IPS-18a (cell line): ENCODE measurements at regions not wholly inside any gene's neighbourhood (a gene's known extent, or its start where the extent isn't known, plus 50 kb on each side); places are given as distances from the start of the nearest gene placed in this dataset.

Experiments
- H3K27ac ChIP-seq: one replicate; pipeline ENCODE4 v1.5.1; 2013; ENCODE audit warnings: low read length
- H3K27me3 ChIP-seq: one replicate; pipeline ENCODE4 v1.6.1; 2013; ENCODE audit warnings: mild to moderate bottlenecking, low read length; ENCODE audit not compliant: control insufficient read depth, insufficient read depth
- H3K36me3 ChIP-seq: one replicate; pipeline ENCODE4 v1.6.1; 2013; ENCODE audit warnings: low read depth, low read length; ENCODE audit not compliant: control insufficient read depth
- H3K4me1 ChIP-seq: one replicate; pipeline ENCODE4 v1.6.1; 2013; ENCODE audit warnings: low read depth, low read length; ENCODE audit not compliant: control insufficient read depth
- H3K4me3 ChIP-seq: one replicate; pipeline ENCODE4 v1.5.1; 2013; ENCODE audit warnings: low read length
- H3K9ac ChIP-seq: one replicate; pipeline ENCODE4 v1.6.1; 2013; ENCODE audit warnings: mild to moderate bottlenecking, low read length, moderate library complexity
- H3K9me3 ChIP-seq: one replicate; pipeline ENCODE4 v1.6.1; 2013; ENCODE audit warnings: low read depth, low read length; ENCODE audit not compliant: control insufficient read depth

DNA sequence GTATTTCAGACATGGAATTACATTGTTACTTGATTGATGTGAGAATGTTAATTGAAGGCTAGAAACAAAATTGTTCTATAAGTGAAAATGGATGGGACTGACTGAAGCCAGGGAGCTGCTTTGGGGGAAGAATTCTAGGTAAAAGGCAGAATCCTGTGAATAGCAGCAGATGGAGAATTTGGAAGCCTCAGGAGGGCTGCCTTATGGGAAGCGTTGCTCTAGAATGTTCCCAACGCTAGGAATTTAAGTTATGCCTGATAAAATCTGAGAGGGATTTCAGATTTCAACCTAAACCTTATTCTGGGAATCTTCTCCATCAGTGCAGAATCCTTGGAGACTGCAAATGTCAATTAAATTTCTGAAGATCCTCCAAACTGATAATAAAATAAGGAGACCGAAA, 858.2 kb upstream of the FLRT2 start:
- H3K4me3 ChIP-seq = no peak overlapping the region
- no peaks in the 10 kb centered on the region for H3K9me3 ChIP-seq
- no peaks in the 10 kb centered on the region for H3K36me3 ChIP-seq
- no peaks in the 10 kb centered on the region for H3K27me3 ChIP-seq
- no peak overlapping the region for H3K9ac ChIP-seq
- no peaks in the 10 kb centered on the region for H3K4me1 ChIP-seq
- H3K27ac ChIP-seq = no peak overlapping the region

DNA sequence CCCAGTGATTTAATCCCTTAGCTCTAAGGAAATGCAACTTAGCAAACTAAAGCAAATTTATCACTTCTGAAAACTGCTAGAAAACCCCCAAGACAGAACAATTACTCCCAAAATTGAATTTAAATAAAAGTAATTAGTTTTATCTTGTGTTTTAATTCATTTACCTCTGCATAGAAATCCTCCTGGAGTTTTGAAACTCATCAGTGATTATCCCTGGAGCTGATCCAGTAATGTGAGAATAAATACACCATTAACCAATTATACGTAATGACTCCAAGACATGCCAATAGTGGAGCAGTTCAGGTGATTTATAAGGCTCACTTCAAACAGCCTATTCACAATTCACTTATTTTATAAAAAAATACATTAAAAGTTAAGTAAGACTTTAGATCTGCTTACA, 855.3 kb upstream of the FLRT2 start:
- no peaks in the 10 kb centered on the region for H3K36me3 ChIP-seq
- peaks cover 10% of the 10 kb centered on the region for H3K4me1 ChIP-seq
- H3K9ac ChIP-seq = no peak overlapping the region
- no peak overlapping the region for H3K4me3 ChIP-seq
- H3K9me3 ChIP-seq = no peaks in the 10 kb centered on the region
- H3K27me3 ChIP-seq = no peaks in the 10 kb centered on the region
- no peak overlapping the region for H3K27ac ChIP-seq

DNA sequence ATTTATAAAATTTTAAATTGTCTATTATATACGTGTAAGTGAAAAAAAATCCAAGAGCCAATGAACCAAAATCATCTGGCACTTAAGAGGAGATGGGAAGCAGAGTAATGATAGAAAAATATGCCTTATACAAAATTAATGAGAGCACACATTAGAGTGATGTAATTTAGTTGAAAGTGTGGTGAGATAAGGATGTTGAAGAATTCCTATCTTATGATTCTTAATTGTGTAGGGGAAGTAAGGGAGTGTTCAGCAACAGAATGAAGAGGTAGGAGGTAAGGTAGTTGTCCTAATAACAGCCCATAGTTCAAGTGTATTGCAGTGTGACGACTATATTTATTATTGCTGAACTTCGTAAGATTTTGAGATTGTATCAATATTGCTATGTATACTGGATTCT, 843.4 kb upstream of the FLRT2 start:
- H3K4me1 ChIP-seq = no peaks in the 10 kb centered on the region
- H3K9me3 ChIP-seq = no peaks in the 10 kb centered on the region
- no peak overlapping the region for H3K4me3 ChIP-seq
- no peak overlapping the region for H3K9ac ChIP-seq
- H3K27ac ChIP-seq = no peak overlapping the region
- H3K27me3 ChIP-seq = no peaks in the 10 kb centered on the region
- no peaks in the 10 kb centered on the region for H3K36me3 ChIP-seq

DNA sequence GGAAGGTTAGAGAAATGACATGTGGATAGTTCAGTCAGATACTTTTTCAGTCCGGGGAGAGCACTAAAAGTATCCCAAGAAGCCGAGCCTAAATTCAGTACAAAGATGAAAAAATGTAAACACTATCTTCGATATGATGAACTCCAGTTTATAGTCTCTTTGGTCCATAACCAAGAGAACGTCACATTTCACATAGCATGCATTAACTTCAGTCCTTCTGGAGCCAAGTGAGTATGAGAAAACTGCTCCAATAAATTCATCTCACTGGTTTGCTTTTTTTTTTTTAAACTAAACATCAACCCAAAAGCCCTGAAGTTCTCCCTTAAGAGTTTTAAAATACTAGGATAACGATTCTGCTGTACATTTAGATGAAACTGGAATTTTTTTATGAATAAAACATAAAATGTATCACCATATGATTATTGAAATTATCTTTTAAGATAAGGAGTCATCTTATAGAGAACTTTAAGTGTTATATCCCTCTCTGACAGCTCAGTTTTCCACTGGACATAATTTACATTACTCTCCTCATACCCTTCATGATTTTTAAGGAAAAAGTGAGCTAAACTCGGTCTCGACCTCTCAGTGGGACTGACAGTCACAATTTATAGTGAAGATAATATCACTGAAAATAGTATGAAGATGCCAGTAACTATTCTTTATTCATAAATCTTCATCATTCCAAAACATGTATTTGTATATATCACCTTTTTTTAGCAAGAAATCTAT, 841.5 kb upstream of the FLRT2 start:
- H3K4me1 ChIP-seq = no peaks in the 10 kb centered on the region
- H3K9ac ChIP-seq = no peak overlapping the region
- no peaks in the 10 kb centered on the region for H3K27me3 ChIP-seq
- H3K4me3 ChIP-seq = no peak overlapping the region
- H3K27ac ChIP-seq = no peak overlapping the region
- H3K36me3 ChIP-seq = no peaks in the 10 kb centered on the region
- H3K9me3 ChIP-seq = no peaks in the 10 kb centered on the region

DNA sequence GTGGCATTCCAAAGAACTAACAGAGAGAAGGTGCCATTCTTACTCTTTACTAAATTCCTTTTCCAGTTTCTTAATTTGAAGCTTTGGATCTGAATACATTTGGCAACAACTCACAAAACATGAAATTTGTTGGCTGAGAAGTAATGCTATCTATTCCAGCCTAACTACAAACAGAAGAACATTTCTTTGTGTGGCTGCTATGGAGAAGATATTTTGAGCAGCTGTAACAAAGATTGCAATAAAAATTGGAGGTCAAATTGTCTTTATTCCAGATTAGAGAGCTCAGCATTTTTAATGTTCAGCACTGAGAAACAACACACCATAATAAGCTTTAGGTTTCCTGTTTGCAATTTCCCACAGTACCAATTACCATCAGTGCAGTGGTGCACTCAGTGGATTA, 835.8 kb upstream of the FLRT2 start:
- no peaks in the 10 kb centered on the region for H3K4me1 ChIP-seq
- H3K27me3 ChIP-seq = no peaks in the 10 kb centered on the region
- H3K36me3 ChIP-seq = no peaks in the 10 kb centered on the region
- no peak overlapping the region for H3K27ac ChIP-seq
- no peak overlapping the region for H3K9ac ChIP-seq
- H3K9me3 ChIP-seq = no peaks in the 10 kb centered on the region
- H3K4me3 ChIP-seq = no peak overlapping the region

DNA sequence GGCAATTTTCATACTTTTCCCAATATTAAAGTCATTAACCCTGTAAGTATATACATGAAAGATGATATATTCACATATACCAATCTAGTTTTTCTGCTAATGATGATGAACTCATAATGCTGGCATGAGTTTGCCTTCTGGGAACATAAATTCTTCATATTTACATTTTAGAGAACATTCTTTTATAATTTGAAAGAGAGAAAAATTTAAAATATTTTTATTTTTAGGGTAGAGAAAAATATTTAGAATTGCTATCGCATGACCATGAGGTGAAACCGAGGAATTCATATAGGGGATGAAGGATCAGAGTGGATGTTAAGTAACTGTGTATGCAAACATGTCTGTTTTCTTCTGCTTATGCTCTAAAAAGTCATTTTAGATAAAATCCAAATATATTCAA, 825.3 kb upstream of the FLRT2 start:
- Histone ChIP-seq H3K27me3 (no peaks in the 10 kb centered on the region), H3K36me3 (no peaks in the 10 kb centered on the region), H3K4me1 (peaks cover 19% of the 10 kb centered on the region), H3K9me3 (no peaks in the 10 kb centered on the region), H3K27ac (no peak overlapping the region), H3K9ac (no peak overlapping the region), H3K4me3 (no peak overlapping the region)

DNA sequence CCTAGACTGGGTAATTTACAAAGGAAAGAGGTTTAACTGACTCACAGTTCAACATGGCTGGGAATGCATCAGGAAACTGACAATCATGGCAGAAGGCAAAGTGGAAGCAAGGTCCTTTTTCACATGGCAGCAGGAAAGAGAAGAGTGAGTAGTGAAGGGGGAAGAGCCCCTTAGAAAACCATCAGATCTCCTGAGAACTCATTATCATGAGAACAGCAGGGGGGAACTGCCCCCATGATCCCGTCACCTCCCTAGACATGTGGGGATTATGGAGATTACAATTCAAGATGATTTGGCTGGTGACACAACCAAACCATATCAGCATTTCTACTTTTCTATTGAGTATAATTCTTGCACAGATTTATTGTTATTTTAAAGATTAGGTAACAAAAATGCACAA, 822.1 kb upstream of the FLRT2 start:
- no peak overlapping the region for H3K27ac ChIP-seq
- H3K4me1 ChIP-seq = peaks cover 19% of the 10 kb centered on the region
- no peaks in the 10 kb centered on the region for H3K27me3 ChIP-seq
- H3K4me3 ChIP-seq = no peak overlapping the region
- H3K9me3 ChIP-seq = no peaks in the 10 kb centered on the region
- no peaks in the 10 kb centered on the region for H3K36me3 ChIP-seq
- no peak overlapping the region for H3K9ac ChIP-seq

DNA sequence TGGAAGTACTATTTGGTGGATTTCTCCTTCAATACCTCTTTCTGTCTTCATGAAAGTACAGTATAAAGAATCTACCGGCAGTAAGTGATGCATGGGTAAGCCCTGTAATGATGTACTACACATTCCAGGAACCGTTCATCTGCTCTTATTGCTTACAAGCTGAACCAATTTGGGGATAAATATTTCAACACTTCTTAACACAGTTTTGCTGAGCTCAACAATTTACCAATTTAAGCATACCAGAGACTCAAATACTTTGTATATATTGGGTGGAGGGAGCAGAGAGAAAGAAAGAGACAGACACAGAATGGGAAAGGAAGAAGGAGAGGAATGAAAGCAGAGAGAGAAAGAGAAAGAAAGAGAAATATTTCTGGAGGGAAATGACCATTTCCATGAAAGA, 821.1 kb upstream of the FLRT2 start:
- no peak overlapping the region for H3K4me3 ChIP-seq
- H3K27me3 ChIP-seq = no peaks in the 10 kb centered on the region
- no peaks in the 10 kb centered on the region for H3K36me3 ChIP-seq
- no peak overlapping the region for H3K27ac ChIP-seq
- H3K4me1 ChIP-seq = peaks cover 19% of the 10 kb centered on the region
- no peak overlapping the region for H3K9ac ChIP-seq
- H3K9me3 ChIP-seq = no peaks in the 10 kb centered on the region

DNA sequence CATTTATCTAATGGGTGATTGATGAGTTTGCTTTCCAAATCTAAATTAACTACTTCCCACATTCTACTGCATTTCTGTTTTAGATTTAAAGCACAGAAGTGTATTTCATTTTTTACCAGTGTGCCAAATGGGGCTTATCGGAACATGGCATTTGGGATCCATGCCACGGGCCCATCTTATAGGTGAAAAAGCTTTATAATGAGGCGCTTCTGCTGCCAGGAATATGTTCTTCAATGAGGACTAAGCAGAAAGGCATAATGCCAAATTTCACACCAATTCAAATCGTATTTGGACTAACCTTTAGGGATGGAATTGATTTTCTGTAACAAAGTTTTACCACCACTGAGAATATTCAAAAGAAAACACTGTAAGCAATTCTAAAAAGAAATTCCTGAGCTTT, 803.5 kb upstream of the FLRT2 start:
- Histone ChIP-seq H3K9me3 (no peaks in the 10 kb centered on the region), H3K4me3 (no peak overlapping the region), H3K36me3 (no peaks in the 10 kb centered on the region), H3K27ac (no peak overlapping the region), H3K27me3 (no peaks in the 10 kb centered on the region), H3K9ac (no peak overlapping the region), H3K4me1 (no peaks in the 10 kb centered on the region)

DNA sequence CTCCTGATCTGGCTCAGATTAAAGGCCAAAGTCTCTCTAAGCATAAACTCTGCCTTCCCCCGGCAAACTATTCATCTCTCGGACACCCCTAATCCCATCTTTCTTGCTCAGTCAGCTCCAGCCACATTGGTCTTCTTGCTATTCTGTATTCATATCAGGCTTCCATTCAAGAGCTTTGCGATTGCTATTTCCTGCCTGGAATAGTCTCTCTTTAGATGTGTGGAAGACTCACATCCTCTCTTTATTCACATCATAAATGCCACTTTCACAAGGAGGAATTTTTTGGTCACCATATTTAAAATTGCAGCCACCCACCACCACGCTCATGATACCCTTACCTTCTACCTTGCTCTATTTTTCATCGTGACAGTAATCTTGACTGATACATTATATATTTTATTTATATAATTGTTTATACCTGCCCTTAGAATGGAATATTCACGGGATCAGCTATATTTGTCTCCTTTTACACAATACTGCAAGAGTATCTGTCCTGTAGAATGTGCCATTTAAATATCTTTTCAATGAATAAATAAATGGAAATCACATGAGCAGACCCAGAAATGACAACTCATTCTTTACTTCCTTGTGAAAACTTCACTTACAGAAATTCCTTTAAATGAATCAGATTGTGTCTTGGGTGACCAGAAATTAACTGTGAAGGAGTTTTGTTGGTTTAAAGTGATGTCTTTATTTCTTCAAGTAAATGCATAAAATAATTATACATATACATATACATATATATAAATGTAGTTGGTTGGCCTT, 780.6 kb upstream of the FLRT2 start:
- H3K9me3 ChIP-seq = no peaks in the 10 kb centered on the region
- no peak overlapping the region for H3K27ac ChIP-seq
- H3K4me1 ChIP-seq = peaks cover 20% of the 10 kb centered on the region
- H3K27me3 ChIP-seq = no peaks in the 10 kb centered on the region
- no peak overlapping the region for H3K9ac ChIP-seq
- H3K4me3 ChIP-seq = no peak overlapping the region
- no peaks in the 10 kb centered on the region for H3K36me3 ChIP-seq

DNA sequence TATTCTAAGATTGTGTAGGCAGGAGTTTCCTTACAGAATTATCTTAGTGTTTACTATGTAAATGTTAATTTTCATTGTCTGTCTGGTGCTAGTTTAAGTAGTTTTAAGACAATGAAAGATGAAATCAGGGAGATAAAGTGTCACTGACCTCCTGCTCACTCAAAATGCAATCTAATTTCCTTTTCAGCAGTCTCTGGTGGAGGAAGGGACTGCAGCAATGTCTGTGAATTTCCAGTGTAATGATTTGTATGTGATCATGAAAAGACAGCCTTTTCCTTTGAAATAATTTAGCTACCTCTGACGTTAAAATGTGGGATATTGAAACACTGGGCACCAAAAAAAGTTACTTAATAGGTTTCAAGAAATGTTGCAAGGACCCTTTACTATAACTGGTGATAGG, 779.7 kb upstream of the FLRT2 start:
- H3K27ac ChIP-seq = no peak overlapping the region
- H3K9me3 ChIP-seq = no peaks in the 10 kb centered on the region
- H3K27me3 ChIP-seq = no peaks in the 10 kb centered on the region
- no peak overlapping the region for H3K4me3 ChIP-seq
- no peak overlapping the region for H3K9ac ChIP-seq
- peaks cover 20% of the 10 kb centered on the region for H3K4me1 ChIP-seq
- no peaks in the 10 kb centered on the region for H3K36me3 ChIP-seq
